GM19395 (cell line): ENCODE measurements at regions not wholly inside any gene's neighbourhood (a gene's known extent, or its start where the extent isn't known, plus 50 kb on each side); places are given as distances from the start of the nearest gene placed in this dataset.
A peak's percentile ranks its signal among the peaks of the same experiment; 100 is the strongest.

Experiments
- ATAC-seq: cut with Tn5 transposase; IDR thresholded peaks from one replicate; pipeline ENCODE4 v1.9.1; 2021; ENCODE audit warnings: mild to moderate bottlenecking, moderate library complexity; ENCODE audit not compliant: unreplicated experiment

DNA sequence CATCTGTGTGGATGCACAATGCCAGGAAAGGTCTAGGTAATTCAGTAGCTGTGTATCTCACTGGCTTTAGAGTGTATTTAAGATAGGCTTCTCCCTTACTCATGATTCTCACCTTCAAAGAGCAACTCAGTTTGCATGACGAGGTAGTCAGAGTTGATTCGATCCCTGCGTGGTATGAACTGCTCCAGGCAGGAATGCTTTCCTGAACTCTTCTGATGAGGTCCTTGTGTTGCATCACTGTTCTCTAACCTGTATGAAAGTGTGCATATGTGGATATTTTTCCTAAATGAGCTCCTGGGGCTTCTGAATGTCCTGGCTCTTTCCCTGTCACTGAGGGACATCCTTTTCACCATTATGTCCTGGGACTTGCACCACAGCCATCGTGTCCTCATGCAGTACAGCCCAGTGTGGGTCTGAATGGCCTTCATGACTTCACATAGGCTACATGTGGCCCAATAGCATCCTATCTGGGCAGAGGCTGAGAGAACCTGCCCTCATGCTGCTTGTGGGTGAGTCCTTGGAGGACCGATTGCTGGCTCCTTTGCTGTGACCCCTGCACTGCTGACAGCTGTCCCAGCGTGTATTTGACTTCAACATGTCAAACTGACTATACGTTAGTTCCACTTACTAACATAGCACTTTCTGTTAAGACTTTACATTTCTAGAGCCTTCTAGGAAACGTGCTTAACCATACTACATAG is 65.3 kb upstream of the WDR1 start:
- ATAC-seq, result no peak

DNA sequence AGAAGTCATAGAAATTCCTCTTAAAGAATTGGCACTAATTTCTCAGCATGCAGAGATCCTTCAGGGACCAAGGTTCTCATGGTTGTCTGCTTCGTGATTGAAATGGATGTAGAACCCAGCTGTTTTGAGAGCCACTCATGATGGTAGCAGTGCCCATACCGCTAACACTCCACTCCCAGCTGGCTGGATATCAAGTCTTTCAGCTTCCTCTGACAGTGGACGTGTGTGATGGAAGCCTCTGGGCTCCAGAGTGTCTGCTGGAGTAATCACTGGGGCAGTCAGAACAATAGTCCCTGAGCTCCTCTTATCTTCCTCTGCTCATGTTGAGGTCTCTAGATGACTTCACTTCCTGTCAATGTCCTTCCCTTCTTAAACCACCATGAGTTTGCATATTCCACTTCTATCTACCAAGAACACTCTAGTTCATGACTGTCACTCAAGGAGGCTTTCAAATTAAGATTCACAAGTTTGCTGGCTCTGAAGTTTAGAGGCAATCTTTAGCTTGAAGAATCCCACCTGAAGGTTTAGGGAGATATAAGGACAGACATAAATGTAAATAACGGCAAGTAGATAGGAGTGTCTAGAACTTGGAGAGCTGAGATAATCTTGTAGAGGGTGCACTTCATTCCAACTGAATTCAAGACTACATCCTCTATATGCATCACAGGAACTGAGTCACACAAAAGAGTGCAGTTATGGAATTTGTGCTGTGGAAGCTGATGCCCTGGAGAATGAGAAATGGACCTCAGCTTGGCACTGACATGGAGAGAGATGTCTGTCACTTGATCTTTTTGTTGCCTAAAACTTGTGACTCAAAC is 64.5 kb upstream of the WDR1 start:
- ATAC-seq, result peak; percentile 98

DNA sequence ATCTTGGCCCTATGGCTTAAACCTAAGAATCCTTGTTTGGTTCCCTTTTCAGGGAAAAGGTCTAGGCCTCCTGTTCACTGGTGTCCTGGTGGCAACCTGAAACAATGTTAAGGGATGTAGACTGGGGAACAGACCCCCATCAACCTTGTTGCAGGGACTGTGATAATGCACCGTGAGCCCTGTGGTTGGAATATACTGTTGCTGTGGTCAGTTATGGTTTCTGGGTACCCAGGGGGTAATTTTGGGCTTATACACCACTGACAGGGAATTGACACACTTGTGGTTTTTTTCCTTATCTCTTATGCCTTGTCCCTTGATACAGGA is 64.0 kb upstream of the WDR1 start:
- ATAC-seq, result peak; percentile 12

DNA sequence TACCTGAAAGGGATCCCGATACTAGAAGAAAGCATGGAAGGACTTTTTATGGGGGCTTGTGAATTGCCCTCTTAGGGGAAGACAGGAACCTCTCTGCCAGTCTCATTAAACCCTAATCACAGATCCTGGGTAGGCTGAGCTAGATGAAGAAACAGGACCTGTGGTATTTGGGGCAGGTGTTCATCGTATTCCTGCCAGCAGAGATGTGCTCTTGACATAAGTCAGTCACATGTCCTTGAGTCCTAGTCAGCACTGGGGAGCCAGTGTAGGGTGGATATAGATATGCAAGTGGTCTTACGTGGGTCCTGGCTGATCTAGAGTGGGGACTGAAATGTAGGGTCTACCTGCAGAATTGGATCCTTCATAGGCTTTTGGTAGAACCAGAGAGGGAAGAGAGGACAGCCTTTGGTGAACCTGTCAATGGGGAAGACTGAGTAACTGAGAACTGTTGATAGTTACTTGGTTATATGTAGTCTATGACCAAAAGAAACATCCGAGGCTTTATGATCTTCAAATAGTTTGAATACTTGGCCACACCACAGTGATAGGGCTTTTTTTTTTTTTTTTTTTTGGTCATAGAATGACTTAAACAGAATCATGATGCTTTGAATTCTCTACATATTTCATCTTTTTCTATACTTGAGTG is 63.5 kb upstream of the WDR1 start:
- ATAC-seq, result no peak

DNA sequence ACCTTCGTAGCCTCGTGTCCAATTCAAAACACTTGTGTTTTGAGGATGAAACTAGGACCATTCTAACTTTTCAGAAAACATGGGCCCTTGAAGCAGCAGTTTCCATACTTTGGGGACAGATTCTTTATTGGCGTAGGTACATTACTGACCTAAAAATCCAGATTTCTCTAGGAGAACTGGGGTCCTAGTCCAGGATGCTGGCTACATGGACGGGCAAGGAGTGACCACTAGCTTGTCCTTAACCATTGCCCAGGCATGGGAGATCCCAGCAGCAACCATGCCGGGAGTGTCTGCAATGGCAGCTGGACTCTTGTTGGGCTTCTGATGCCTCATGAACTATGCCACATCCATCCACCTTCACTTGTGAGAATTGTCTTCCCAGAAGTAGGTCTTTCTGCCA is 62.2 kb upstream of the WDR1 start:
- ATAC-seq, result no peak

DNA sequence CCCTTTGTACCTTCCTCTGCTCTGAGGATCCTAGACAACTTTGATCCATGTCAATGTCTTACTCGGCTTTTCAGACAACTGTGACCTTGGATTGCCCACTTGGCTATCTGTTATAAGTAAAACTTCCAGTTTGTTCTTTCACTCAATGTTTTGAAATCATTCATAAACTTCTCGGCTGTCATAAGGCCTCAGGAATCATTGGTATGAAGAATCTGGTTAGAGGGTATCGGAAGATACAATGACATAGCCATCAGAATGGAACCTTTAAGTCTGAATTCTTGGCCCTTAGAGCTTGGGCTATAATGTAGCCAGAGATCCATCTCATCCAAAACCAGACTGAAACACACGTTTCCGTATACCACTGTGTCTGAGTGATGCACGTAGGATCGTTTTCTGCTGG is 59.0 kb upstream of the WDR1 start:
- no peak for ATAC-seq

DNA sequence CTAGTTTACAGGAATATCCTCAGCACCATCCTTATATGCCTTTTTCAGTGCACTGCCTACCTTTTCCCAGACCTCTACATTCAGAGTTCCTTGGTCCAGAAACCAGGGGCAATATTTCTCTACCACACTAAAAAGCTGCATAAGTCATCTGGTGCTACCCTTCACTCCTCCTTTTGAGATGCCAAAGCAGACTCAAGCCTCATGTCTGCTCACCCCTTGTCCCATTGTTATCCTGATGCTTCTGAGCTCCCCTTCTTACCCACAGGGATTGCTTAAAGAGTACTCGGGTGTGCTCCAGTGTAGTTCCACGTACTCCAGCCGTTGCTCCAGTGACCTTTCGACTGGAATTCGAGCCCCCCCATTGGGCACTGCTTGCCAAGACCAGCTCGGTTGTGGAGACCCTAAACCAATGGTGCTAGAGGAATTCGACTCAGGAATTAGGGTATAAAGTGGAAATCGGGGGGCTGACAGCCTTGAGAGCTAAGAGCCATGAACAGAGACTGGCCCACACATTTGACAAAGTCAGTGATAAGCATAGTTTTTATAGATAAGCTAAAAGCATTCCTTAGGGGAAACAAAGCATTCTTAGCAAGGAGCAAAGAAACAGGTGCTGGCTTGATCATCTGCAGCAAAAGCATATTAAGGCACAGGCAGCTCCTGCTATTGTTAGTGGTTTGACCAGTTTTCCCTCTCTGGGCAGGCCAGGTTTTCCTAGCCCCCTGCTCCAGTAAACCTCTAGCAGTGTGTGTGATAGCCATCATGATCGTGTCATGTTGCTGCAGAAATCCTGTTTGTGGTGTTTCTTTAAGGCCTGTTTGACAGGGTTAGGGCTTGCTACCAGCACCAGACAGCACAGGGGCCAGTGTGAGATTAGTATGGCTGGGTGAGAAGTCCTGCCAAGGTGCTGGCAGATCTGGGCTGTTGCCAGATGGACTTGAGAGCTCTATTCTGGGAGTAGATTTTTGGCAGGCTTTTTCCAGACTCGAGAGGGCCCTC is 57.5 kb upstream of the WDR1 start:
- ATAC-seq, result no peak

DNA sequence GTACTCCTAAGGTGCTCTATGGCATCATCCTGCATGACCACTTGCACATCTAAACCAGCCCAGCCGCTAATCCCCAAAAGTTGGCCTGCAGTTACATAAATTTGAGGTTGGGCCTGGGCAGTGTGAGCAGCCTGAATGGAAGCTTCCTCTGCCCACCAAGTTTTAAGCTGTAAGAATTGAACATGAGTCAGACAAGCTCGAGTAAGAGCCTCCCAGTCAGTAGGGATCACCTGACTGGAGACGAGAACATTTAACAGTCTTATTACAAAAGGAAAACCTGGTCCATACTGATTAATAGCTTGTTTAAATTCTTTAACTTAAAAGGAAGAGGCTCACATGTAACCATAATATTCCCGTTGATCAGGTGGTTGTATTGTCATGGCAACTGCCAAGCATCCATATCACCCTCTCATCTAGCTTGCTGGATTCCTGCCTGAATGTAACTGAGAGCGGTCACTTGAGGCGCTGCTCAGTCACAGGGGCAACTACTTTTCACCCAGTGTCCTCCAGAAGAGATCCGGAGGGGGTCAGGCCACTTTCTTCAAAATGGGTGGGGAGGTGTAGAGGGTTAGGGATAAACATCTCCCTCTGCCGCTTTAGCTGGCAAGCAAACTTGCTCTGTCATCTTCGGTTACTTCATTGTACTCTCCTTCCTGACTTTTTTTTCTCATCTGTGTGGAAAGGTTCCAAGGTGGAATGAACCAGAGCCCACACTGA is 56.6 kb upstream of the WDR1 start:
- no peak for ATAC-seq

DNA sequence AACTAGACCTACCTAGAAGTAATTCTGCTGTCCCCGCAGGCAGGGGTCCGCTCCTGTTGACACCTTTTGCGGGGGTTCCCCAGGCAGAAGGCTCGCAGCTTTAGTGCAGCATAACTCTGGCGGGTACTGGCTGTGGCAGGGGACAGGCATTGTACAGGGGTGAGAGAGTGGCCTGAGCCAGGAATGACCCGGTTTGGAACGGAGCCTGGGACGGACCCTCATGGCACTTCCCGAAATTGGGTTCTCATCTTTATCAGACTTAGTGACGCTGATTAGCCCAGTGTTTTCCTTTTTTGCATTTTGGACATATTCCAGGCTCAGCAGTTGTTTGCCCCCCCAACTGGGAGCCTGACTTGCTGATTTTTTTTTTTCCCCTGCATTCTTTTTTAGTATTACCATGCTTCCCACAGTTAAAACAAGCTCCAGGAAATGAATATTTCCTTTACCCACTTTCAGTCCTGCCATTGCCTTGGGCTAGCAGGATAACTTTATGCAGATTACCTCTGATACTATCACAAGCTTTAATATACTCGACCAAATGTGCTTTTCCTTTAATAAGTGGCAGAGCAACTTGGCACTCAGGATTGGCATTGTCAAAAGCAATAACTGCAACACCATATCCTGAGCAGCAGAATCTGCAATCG is 55.8 kb upstream of the WDR1 start:
- no peak for ATAC-seq

DNA sequence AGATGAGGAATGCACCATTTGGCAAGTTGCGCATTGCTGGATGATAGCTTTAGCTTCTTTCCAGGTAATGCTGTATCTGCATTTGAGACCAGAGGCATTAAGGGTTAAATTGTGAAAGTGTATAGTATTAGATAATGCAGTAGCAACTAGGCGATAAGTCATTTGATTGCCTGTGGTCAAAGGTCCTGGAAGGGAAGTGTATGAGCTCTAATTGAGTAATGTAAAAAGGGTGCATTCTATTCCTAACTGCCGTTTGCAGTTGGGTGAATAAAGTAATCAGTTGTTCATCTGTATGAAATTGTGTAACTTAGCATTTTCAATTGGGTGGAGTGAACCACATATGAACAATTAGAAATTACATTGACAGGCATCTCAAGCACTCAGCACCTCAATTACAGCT is 54.5 kb upstream of the WDR1 start:
- no peak for ATAC-seq

DNA sequence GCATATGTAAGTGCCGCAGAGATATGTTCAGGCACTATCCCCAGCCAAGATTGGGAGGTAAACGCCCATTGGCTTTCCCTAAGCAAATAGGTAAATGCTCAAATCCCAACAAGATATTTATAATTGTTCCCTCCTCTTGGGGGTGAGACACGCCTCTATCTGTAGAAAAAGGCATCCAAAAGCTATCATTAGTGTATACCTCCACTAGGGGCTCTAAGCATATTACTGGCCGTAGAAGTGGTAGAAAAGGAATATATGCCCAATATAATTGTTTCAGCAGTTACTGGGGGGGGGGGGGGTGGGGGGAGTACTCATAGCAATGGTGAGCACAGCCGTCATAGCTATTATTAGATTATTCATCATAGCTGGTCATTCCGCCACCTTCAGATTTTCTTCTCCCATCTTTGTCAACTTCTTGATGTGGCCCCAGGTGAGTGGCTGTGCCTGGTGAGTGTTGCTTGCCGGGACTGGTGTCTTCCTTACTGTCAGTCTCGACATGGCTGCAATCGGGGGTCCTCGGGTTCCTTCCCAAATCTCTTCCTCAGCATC is 53.3 kb upstream of the WDR1 start:
- no peak for ATAC-seq

DNA sequence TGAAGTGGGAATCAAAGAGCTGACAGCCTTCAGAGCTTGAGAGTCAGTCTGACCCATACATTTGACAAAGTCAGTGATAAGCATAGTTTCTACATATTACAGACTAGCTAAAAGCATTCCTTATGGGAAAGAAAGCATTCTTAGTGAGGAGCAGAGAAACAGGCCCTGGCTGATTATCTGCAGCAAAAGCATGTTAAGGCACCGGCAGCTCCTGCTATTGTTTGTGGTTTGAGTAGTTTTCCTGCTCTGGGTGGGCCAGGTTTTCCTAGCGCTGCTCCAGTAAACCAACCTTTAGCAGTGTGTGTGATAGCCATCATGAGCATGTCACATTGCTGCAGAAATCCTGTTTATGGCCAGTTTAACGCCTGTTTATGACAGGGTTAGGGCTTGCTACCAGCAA is 51.6 kb upstream of the WDR1 start:
- no peak for ATAC-seq

DNA sequence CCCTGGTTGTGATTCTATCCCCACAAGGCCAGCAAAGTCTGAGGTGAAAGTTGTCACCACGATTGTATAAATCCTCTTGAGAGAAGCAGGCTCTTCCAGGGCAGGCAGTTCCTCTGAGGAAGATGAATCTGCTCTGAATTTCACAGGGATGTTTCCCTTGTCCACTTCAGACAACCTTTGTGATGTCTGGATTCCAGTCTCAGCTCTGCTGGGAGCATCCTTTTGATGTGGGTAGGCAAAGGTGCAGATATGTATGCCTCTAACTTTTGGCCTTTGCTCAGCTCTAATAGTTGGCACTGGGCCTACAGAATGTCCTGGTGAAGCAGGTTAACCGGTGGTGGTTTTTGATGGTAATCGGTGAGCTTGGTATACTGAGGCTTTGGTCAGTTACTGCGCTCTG is 50.6 kb upstream of the WDR1 start:
- no peak for ATAC-seq
